Skeletal muscle satellite cell (primary cell): ENCODE measurements at regions not wholly inside any gene's neighbourhood (a gene's known extent, or its start where the extent isn't known, plus 50 kb on each side); places are given as distances from the start of the nearest gene placed in this dataset.

Source experiments
- H3K27me3 ChIP-seq: 2 replicates; pipeline ENCODE4 v1.7.0; 2013; ENCODE audit warnings: low read length; ENCODE audit not compliant: control insufficient read depth, insufficient read depth
- H3K36me3 ChIP-seq: 2 replicates; pipeline ENCODE4 v1.7.0; 2013; ENCODE audit warnings: mild to moderate bottlenecking, control low read depth, low read length; ENCODE audit not compliant: insufficient read depth
- H3K4me1 ChIP-seq: 2 replicates; pipeline ENCODE4 v1.7.0; 2013; ENCODE audit warnings: low read length; ENCODE audit not compliant: control insufficient read depth, insufficient read depth
- H3K4me2 ChIP-seq: 2 replicates; pipeline ENCODE4 v1.7.0; 2013; ENCODE audit warnings: mild to moderate bottlenecking, low read length
- H3K4me3 ChIP-seq: 2 replicates; pipeline ENCODE4 v1.7.0; 2013; ENCODE audit warnings: low read length
- H3K9ac ChIP-seq: 2 replicates; pipeline ENCODE4 v1.7.0; 2013; ENCODE audit warnings: mild to moderate bottlenecking, low read depth, low read length, moderate library complexity
- H3K9me3 ChIP-seq: replicated peaks from 2 replicates; pipeline ENCODE4 v1.7.0; 2013; ENCODE audit warnings: mild to moderate bottlenecking, control low read depth, low read length

GRCh38 chr6:22779062-22779461, 209.7 kb downstream of the HDGFL1 start:
- no peaks in the 10 kb centered on the region for H3K36me3 ChIP-seq
- H3K9ac ChIP-seq: no peak overlapping the region
- H3K4me2 ChIP-seq: no peak overlapping the region
- no peaks in the 10 kb centered on the region for H3K27me3 ChIP-seq
- H3K4me3 ChIP-seq: no peak overlapping the region
- no peaks in the 10 kb centered on the region for H3K4me1 ChIP-seq
- no peaks in the 10 kb centered on the region for H3K9me3 ChIP-seq

- Histone ChIP-seq H3K9ac (no peak overlapping the region), H3K4me1 (no peaks in the 10 kb centered on the region), H3K4me2 (no peak overlapping the region), H3K4me3 (no peak overlapping the region), H3K27me3 (no peaks in the 10 kb centered on the region), H3K9me3 (no peaks in the 10 kb centered on the region), H3K36me3 (no peaks in the 10 kb centered on the region)
Observed at GRCh38 chr6:22783931-22784330, 214.6 kb downstream of the HDGFL1 start.

- Histone ChIP-seq H3K36me3 (no peaks in the 10 kb centered on the region), H3K27me3 (no peaks in the 10 kb centered on the region), H3K4me1 (no peaks in the 10 kb centered on the region), H3K9ac (no peak overlapping the region), H3K9me3 (no peaks in the 10 kb centered on the region), H3K4me2 (no peak overlapping the region), H3K4me3 (no peak overlapping the region)
Observed at GRCh38 chr6:22784601-22785410, 215.4 kb downstream of the HDGFL1 start.

GRCh38 chr6:22788038-22788437, 218.7 kb downstream of the HDGFL1 start:
- Histone ChIP-seq H3K9me3 (no peaks in the 10 kb centered on the region), H3K4me2 (no peak overlapping the region), H3K4me1 (no peaks in the 10 kb centered on the region), H3K27me3 (no peaks in the 10 kb centered on the region), H3K9ac (no peak overlapping the region), H3K36me3 (no peaks in the 10 kb centered on the region), H3K4me3 (no peak overlapping the region)

GRCh38 chr6:22789315-22789714, 219.9 kb downstream of the HDGFL1 start:
- H3K27me3 ChIP-seq: no peaks in the 10 kb centered on the region
- no peaks in the 10 kb centered on the region for H3K4me1 ChIP-seq
- no peaks in the 10 kb centered on the region for H3K36me3 ChIP-seq
- no peak overlapping the region for H3K4me2 ChIP-seq
- H3K4me3 ChIP-seq: no peak overlapping the region
- H3K9me3 ChIP-seq: peaks cover under 1% of the 10 kb centered on the region
- no peak overlapping the region for H3K9ac ChIP-seq

GRCh38 chr6:22794844-22795243, 225.5 kb downstream of the HDGFL1 start:
- Histone ChIP-seq H3K36me3 (no peaks in the 10 kb centered on the region), H3K4me3 (no peak overlapping the region), H3K4me2 (no peak overlapping the region), H3K9me3 (peaks cover 6% of the 10 kb centered on the region), H3K27me3 (no peaks in the 10 kb centered on the region), H3K4me1 (no peaks in the 10 kb centered on the region), H3K9ac (no peak overlapping the region)

GRCh38 chr6:22800451-22800850, 231.1 kb downstream of the HDGFL1 start:
- Histone ChIP-seq H3K9ac (no peak overlapping the region), H3K36me3 (no peaks in the 10 kb centered on the region), H3K4me1 (no peaks in the 10 kb centered on the region), H3K4me2 (no peak overlapping the region), H3K27me3 (no peaks in the 10 kb centered on the region), H3K9me3 (no peaks in the 10 kb centered on the region), H3K4me3 (no peak overlapping the region)

- Histone ChIP-seq H3K4me2 (no peak overlapping the region), H3K4me3 (no peak overlapping the region), H3K4me1 (no peaks in the 10 kb centered on the region), H3K36me3 (no peaks in the 10 kb centered on the region), H3K27me3 (no peaks in the 10 kb centered on the region), H3K9me3 (no peaks in the 10 kb centered on the region), H3K9ac (no peak overlapping the region)
Observed at GRCh38 chr6:22801831-22802230, 232.5 kb downstream of the HDGFL1 start.

GRCh38 chr6:22804620-22805261, 235.4 kb downstream of the HDGFL1 start:
- Histone ChIP-seq H3K4me1 (no peaks in the 10 kb centered on the region), H3K4me3 (no peak overlapping the region), H3K9me3 (no peaks in the 10 kb centered on the region), H3K27me3 (no peaks in the 10 kb centered on the region), H3K36me3 (no peaks in the 10 kb centered on the region), H3K4me2 (no peak overlapping the region), H3K9ac (no peak overlapping the region)

GRCh38 chr6:22807261-22807660, 237.9 kb downstream of the HDGFL1 start:
- no peaks in the 10 kb centered on the region for H3K36me3 ChIP-seq
- no peaks in the 10 kb centered on the region for H3K27me3 ChIP-seq
- H3K9ac ChIP-seq: no peak overlapping the region
- no peak overlapping the region for H3K4me3 ChIP-seq
- H3K9me3 ChIP-seq: no peaks in the 10 kb centered on the region
- no peak overlapping the region for H3K4me2 ChIP-seq
- H3K4me1 ChIP-seq: no peaks in the 10 kb centered on the region

GRCh38 chr6:22807818-22808217, 238.5 kb downstream of the HDGFL1 start:
- Histone ChIP-seq H3K9me3 (no peaks in the 10 kb centered on the region), H3K36me3 (no peaks in the 10 kb centered on the region), H3K9ac (no peak overlapping the region), H3K4me3 (no peak overlapping the region), H3K4me1 (no peaks in the 10 kb centered on the region), H3K4me2 (no peak overlapping the region), H3K27me3 (no peaks in the 10 kb centered on the region)

- H3K9ac ChIP-seq: no peak overlapping the region
- H3K4me3 ChIP-seq: no peak overlapping the region
- no peaks in the 10 kb centered on the region for H3K4me1 ChIP-seq
- no peaks in the 10 kb centered on the region for H3K9me3 ChIP-seq
- H3K36me3 ChIP-seq: no peaks in the 10 kb centered on the region
- no peak overlapping the region for H3K4me2 ChIP-seq
- H3K27me3 ChIP-seq: no peaks in the 10 kb centered on the region
Observed at GRCh38 chr6:22808466-22808865, 239.1 kb downstream of the HDGFL1 start.
